HG02588 (cell line): ENCODE measurements at regions not wholly inside any gene's neighbourhood (a gene's known extent, or its start where the extent isn't known, plus 50 kb on each side); places are given as distances from the start of the nearest gene placed in this dataset.
"Not testable (repeated sequence)": the region's sequence is repeated elsewhere in the genome, so short reads cannot be mapped to it uniquely, and the experiment has no call there.

Source experiments
- ATAC-seq: cut with Tn5 transposase; IDR thresholded peaks from one replicate; pipeline ENCODE4 v1.9.1; 2021; ENCODE audit warnings: mild to moderate bottlenecking, moderate library complexity; ENCODE audit not compliant: unreplicated experiment

DNA sequence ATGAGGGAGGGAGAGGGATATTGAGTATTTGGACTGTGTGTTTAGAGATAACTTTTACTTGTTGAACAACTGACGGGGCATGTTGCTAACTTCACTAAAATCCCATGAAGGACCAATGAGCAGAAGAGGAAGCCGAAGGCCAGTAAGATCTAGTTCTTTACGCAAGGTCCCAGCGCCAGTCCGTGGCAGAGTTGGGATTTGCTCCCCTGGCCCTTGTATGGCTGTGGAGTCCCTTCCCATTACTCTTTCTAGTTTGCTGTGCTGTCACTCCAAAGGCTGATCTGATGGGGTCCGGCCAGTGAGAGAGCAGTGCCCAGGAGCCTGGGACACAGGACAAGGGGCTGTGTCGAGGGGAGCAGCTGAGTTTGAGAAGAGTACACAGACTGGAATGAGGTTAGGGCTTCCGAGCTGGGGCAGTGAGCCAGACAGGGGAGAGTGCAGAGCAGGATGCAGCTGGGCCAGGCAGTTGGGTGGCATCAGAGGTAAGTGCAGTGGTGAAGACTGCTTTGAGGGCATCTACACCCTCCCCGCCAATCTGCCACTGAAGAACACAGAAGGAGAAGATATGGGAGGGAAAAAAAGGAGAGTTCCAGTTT lies 692.9 kb upstream of the HS6ST1 start:
- ATAC-seq = no peak

DNA sequence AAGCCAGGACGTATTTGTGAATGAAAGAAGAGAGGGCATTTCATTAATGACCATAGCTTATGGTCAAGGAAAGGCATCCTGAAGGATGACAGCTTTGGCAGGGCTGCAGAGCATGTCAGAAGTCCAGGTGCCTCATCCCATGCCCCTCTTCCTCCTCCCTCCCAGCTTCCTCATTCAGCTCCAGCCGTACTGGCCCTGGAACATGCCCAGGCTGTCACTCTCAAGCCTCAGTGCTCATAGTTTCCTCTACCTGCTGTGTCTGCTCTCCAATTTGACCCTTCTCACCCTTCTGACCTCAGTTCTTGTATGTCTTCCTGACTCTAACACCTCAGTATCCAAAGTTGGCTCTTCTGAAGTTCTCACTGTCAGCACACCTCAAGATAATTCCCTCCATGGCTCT lies 695.8 kb upstream of the HS6ST1 start:
- ATAC-seq = no peak

DNA sequence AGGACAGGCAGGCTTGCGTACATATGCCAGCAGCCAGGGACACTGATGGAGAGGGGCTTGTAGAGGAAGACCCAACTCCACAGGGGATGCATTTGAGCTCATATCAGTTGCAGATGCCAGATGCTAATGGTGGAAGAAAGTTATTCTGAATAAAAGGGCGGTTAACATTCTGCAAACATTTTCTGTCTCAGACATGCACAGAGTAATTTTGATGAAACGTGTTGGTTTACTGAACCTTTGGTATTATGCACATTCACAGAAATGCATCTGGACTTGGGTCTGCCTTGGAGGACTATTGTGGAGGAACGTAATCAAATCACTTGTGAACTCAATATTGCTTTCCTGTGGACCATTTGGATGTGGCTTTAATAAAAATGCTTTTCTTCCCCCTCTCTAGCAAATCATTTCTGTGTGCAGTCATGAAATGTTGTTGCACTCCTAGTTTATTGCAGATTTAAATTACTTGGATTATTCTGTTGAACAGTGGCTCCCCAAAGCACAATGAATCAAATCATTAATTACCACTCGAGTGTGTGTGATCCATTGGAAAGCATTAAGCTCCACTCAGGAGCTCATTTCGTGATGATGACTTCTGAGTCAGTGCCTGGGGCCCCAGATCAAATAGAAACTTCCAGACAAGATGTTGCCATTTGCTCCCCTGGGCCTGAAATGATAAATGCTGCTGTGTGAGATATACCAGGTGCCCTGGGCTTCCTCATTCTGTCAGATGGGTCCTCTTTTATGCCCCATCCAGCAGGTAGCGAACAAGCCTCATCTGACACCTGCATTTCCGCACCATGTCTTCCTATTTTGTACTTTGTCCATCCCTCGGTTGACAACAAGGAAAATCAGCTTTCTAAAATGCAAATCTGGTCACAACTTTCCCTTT lies 697.0 kb upstream of the HS6ST1 start:
- no peak for ATAC-seq

DNA sequence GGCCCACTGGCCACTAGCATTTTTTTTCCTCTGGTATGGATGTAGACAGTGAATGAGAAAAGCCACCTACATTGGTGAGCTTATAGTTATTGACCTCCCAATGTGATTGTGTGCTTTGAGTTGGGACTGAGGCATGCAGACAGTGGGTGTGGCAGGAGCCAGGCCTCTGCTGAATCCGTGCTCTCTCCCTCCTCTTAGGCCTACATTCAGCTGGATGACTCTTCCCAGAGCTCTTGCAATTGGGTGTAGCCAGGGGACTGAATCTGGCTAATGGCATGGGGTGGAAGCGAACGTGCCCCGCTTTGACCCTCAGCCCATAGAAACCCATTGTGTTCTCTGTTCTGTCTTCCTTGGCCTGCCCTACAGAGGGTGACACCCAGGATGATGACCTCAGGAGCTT lies 698.3 kb upstream of the HS6ST1 start:
- ATAC-seq = no peak

DNA sequence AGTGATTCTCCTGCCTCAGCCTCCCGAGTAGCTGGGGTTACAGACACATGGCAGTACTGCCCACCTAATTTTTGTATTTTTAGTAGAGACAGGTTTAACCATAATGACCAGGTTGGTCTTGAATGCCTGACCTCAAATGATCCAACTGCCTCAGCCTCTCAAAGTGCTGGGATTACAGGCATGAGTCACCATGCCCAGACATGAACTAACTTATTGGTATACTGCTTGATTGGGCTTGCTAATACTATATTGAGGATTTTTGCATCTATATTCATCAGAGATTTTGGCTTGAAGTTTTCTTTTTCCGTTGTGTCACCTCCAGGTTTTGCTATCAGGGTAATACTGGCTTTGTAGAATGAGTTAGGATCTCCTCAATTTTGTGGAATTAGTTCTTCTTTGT lies 706.1 kb upstream of the HS6ST1 start:
- ATAC-seq = no peak

DNA sequence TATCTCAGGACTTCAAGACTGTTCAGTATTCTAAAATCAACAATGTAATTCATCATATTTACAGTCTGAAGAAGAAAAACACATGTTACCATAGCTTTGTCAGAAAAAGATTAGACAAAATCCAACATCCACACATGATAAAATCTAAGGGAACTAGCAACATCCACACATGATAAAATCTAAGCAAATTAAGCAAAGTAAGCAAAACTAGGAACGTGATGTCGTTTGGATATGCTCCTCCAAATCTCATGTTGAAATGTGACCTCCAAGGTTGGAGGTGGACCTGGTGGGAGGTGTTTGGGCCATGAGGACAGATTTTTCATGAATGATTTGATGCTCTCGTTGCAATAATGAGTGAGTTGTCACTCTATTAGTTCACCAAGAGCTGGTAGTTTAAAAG lies 717.3 kb upstream of the HS6ST1 start:
- no peak for ATAC-seq

DNA sequence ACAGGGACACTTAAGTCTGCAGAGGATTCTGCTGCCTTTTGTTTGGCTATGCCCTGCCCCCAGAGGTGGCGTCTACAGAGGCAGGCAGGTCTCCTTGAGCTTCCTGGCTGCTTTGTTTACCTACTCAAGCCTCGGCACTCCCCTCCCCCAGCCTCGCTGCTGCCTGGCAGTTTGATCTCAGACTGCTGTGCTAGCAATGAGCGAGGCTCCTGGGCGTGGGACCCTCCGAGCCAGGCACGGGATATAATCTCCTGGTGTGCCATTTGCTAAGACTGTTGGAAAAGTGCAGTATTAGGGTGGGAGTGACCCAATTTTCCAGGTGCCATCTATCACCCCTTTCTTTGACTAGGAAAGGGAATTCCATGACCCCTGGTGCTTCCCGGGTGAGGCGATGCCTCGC lies 725.0 kb upstream of the HS6ST1 start:
- ATAC-seq = not testable (repeated sequence)

DNA sequence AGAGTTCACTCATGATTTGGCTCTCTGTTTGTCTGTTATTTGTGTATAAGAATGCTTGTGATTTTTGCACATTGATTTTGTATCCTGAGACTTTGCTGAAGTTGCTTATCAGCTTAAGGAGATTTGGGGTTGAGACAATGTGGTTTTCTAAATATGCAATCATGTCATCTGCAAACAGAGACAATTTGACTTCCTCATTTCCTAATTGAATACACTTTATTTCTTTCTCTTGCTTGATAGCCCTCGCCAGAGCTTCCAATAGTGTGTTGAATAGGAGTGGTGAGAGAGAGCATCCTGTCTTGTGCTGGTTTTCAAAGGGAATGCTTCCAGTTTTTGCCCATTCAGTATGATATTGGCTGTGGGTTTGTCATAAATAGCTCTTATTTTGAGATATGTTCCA lies 727.8 kb upstream of the HS6ST1 start:
- not testable (repeated sequence) for ATAC-seq

DNA sequence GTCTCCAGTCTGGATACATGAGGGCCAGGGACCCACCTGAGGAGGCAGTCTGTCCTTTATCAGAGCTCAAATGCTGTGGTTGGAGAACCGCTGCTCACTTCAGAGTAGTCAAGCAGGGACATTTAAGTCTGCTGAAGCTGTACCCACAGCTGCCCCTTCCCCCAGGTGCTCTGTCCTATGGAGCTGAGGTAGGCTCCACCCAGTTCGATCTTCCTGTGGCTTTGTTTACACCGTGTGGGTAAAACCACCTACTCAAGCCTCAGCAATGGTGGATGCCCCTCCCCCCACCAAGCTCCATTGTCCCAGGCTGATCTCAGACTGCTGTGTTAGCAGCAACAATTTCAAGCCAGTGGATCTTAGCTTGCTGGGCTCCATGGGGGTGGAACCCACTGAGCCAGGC lies 731.4 kb upstream of the HS6ST1 start:
- ATAC-seq = no peak

DNA sequence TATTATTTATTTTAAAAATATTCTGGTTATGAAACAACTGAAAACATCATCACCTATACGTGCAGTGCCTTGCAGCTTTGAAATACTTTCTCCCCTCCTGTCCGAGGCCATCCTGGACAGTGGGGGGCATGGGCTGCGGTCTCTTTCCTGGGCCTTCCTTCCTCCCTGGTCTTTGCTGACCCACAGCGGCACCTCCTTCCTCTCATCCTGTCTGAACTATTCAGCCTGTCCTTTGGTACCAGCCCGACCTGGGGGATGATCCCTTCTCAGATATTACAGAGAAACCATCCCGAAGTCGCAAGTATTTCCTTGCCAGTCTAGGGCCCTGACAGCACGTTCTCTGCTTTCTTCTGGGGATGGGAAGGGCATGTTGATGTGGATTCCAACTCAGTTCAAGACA lies 736.6 kb upstream of the HS6ST1 start:
- ATAC-seq = no peak

DNA sequence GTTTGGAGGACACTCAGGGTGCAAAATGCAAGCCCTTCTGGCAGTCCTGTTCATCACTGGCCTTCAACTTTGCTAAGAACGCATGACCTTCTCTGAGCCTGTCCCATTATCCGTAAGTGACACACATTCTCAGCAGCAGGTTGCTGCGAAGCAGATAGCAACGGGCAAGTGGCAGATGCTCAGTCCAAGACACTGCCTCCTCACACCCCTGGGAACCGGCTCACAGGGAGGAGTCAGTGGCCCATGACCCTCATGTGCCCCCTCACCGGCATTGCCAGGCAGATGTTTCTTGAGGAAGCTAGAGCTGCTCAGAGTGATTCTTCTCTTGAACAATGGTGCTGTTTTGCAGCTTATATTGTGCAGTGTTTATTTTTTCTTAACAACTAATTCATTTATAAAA lies 737.2 kb upstream of the HS6ST1 start:
- ATAC-seq = no peak

DNA sequence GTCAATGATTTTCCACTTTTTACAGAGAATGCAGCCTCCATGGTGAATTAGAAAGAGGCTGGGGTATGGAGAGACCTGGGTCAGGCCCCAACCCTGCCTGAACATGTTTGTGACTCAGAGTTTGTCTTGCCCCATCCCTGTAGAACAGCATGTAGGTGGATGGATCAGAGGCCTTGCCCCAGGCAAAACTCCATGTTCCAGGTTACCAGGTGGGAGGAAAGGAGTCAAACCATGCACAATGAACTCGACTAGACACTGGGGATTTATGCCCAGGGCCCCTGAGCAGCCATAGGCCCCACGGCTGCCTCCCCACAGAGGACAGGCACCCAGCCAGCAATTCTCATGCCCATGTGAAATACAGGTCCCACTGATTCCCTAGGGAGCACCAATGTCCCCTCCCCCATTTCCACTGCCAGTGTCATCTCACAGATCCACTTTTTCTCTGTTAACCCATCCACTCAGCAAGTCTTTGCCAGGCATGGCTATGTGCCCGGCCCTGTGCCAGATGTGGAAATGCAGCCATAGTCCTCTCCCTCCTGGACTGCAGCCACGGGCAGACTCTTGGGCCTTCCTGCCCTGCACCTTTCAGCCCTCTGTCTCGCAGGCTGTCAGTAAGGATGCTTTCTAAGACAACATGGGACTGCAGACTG lies 737.8 kb upstream of the HS6ST1 start:
- no peak for ATAC-seq

DNA sequence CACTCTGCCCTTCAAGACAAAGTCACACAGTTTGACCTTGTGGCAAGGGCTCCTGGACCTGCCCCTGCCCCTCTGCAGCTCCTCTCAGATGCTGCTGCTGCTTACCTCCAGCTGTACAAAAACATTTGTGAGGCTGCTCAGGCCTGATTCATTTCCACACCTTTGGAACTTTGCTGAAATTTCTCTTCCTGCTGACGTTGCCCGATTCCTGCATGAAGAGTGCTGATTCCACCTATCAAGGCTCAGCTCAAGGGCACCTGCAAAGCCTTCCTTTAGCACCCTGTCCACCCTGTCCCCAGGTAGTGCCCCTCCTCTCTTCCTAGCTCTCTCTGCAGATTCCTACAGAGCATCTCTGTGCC lies 738.3 kb upstream of the HS6ST1 start:
- ATAC-seq = no peak

DNA sequence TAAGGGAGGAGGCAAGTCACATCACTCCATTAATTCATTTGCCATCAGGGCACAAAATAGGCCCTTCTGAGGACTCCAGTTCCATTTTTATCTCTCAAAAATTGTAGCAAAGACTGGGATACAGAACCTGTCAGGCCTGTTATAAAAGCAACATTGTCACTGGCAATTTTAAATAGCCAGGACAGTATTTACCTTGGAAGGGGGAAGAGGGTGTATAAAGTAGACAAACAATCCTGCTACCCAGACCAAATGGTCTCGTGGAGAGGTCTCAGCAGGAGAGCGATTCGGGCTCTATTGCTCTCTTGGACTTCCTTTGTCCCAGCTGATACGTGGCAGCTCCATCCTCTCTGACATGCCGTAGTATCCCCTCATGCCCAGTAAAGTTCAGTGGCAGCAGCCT lies 740.3 kb upstream of the HS6ST1 start:
- ATAC-seq = no peak

DNA sequence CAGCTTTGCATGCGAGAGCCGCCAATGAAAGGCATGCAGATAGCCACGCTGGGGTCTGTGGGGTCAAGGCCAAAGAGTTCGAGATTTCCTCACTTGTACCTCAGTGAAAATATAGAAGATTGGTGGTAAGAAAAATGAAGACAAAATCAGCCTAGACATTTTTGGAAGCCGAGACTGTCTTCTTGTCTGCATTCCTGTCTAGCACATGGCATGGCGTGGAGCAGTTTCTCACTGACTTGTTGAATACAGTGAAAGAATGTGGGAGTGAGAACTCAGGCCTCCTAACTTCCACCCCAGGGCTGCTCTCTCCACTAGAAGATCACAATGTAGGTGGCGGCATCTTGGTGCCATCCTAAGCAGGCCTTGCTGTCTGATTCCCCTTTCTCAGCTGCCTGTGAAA lies 740.8 kb upstream of the HS6ST1 start:
- no peak for ATAC-seq

DNA sequence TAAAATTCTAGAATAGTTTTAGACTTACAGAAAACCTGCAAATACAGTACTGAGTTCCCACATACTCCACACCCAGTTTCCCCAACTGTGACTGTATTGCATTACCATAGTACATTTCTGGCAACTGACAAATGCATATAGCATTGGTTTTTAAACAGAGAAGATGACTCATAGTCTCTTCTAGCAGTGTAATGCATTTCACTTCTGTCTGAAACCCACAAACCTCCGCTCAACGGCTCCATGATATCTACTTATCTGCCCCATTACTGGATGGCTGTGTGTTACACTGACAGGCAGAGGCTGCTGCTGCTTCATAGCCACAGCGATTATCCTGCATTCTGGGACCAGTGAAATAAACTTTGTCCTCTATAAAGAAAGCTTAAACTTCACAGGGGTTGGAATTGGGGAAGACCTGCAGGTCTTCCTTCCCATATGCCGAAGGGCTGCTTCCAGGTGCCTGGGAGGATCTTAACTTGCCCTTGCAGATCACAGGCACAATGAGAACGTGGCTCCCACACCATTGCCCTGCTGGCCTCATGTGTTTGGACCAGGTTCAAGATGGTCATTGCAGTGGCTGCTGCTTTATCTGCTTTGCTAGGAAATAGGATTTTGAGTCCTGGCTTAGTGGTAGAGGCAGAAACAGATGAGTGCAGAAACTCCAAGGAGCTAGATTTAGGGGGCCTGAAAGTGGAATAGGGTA lies 742.6 kb upstream of the HS6ST1 start:
- peak; percentile 58 for ATAC-seq

DNA sequence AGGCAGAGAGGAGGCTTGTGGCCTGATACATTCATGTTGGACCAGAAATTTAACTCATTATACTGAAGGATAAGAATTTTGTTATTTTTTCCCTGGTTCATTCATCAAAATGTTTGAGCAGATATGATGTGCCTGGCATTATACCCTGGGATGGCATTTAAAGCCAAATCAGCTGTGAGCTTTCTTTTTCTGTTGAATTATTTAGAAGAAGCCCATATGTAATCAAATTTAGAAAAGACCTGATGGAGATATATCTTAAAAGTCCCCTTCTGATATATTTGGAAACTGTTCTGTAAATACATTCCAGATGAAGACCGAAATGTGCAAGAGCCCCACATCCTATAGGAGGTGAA lies 743.1 kb upstream of the HS6ST1 start:
- ATAC-seq = no peak

DNA sequence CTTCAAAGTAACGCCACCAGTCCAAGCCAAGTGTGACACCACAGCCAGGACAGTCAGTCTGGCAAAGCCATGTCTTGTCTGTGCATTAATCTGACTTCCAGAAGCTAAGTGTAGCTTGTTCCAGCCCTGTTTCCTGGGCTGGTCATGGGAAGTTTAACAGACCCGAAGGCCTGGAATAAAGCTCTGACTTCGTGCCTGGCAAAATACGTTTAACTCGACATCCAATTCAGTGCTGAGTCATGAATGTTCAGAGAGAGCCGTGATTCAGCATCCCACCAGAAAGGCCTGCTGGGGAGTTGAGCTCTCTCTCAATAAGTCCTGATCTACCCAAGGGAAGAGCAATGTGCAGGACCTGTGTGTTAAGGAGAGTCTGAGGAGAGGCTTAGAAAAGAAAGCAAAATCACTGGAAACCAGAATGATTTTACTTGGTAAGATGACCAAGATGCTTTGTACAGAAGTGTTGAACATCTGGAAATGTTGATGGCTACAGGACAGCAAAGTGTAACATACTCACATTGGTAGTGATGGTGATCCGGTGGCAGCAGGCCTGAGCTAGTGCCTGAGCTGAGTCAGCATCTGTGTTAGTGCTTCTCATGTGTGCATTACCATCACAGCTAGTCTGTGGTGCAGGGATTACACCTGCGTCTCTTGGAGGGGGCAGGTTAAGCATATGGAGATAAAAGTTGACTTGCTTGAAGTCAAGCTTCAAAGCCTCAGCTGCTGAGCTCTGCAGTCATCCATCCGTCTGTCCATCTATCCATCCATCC lies 743.7 kb upstream of the HS6ST1 start:
- no peak for ATAC-seq

DNA sequence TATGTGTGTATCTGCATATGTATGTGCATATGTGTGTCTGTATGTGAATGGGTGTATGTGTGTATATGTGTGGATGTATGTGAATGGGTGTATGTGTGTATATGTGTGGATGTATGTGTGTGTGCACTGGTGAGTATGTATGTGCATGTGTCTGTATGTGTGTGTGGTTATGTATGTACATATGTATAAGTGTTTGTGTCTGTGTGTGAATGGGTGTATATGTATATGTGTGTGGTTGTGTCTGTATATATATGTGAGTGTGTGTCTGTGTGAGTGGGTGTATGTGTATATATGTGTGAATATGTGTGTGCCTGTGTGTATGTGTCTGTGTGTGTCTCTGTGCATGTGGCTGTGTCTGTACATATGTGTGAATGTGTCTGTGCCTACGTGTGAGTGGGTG lies 748.4 kb upstream of the HS6ST1 start:
- ATAC-seq = no peak

DNA sequence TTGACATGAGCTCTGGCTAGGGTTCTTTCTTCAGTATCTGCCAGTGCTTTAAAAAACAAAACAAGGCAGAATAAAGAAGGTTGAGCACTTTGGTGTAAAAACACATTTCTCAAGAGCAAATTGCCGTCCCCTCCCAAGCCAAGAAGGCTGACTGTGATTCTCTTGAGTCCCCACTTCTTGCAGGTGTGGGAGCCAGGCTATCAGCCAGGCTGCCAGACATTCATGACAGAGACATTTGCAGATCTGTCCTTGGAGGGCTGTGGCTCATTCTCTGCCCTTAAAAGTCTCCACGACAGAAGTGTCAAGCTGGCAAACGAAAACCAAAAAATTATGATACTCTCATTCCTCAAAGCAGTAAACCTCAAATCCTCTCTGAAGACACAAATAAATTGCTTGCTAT lies 749.3 kb upstream of the HS6ST1 start:
- no peak for ATAC-seq

DNA sequence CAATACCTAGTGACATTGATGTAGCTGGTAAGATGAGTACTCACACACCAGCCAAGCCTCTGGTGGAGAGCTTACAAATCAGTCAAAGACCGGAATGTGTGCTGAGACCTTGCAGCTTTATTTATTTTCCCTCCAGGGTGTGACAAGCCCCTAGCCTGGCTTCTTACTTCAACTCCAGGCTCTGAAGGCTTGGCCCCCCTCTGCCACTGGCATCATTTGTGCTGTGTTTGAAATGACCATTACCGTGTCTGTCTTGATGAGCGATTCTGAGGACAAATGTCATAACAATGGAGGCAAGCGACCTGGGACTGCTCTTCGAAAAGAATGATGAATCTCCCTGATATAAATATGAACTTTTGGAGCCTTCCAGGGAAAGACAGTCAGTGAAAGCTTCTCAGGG lies 749.9 kb upstream of the HS6ST1 start:
- no peak for ATAC-seq
